ENCODE measurements at regions not wholly inside any gene's neighbourhood (a gene's known extent, or its start where the extent isn't known, plus 50 kb on each side); places are given as distances from the start of the nearest gene placed in this dataset.

DNA sequence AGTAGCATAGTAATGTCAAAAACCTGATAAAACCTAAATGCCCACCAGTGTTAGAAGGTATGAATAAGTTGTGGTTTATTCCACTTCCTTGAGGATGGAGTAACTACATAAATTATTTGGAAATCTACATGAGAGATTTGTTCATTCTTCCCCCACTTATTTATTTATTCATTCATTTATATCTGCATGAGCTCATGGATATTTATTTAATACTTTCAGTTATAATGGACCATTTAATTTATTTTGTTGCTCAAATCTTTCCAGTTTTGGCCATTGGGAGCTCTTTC, 223.8 kb upstream of the S1PR3 start:
- no peak for DNase-seq

DNA sequence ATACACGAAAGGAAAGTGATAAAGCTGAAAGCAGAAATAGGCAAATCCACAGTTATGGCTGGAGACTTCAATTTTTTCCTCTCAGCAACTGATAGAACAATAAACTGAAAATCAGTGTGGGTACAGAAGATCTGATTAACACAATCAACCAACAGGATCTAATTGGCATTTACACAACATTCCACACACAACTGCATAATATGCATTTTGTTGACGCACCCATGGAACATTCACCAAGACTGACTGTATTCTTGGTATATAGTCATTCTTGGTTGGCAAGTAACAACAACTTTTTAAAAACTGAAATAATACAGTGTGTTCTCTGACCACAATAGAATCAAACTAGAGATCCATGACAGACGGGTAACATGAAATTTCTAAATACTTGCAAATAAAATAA, 218.7 kb upstream of the S1PR3 start:
- no peak for DNase-seq

DNA sequence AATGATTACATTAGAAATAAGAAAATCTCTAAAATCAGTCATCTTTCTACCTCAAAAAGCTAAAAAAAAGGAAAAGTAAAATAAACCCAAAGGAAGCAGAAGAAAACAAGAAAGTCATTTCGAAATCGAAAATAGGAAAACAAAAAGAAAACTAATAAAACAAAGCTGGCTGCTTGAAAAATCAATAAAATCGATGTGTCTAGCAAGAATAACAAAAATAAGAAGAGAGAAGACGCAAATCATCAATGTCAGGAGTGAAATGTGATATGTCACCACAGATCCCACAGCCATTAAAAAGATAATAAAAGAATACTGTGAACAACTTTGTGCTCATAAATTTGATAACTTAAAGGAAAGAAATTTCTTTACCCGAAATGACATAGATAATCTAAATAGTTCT, 218.1 kb upstream of the S1PR3 start:
- DNase-seq, result no peak

DNA sequence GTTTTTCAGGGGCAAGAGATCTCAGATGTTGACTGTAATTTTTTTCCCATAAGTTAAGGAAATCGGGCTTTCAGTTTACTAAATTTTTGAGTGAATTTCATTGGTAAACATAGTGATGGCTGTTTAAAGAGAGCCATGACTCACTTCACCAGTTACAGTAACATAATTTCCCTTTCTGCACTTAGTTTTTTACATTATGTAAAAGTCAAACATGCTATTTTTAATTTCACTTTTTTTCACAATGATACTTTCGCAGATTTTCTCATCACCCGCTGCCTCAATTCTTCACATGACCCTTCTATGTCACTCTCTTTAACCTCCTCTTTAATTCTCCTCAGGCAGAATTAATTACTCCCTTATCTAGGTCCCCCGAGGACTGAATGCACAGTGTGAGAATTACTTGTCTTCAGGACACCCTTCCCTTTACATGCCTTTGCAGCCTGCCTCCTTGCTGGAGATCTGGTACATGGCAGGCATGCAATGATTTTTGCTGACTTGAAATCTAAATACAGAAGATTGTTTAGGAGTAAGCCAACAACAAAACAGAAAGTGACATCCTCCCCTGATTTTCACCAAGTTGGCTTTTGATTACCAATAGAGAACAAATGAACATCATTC, 217.5 kb upstream of the S1PR3 start:
- DNase-seq, result no peak

DNA sequence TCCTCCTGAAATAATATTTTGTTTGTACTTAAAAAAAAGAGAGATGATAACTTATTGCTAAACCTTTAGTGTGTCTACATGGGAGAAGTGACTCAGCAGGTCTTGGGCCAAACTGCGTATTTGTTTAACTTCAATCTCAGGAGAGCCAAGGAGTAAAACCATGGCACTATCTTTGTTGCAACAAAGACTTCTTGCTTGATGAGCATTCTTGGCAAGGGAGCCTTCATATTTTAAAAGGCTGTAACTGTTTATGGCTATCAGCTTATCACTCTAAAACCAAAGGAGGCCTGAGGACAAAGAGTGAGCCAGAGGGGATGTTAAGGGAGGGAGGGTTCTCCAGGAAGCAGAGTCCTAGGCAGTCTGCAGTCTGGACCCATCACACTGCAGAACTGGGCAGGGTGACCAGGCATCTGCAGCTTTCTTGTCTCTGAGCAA, 216.2 kb upstream of the S1PR3 start:
- no peak for DNase-seq

DNA sequence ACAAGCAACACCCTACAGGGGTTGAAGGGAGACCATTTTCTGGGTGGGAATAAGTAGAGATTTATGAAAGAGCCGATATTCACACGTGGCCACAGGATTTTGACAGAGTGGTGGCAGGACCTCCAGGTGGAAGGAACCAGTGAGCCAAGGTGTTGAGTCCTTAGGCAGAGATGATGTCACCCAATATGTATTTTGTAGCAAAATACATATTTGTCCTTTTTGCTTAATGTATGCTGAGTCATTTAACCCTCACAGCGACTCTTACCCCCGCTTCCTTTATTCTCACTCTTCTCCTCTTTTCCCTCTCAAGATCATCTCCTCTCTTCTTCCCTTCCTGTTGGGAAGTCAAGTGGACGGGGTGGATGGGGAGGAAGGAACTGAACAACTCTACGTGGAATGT, 215.7 kb upstream of the S1PR3 start:
- peak; percentile 14 for DNase-seq

DNA sequence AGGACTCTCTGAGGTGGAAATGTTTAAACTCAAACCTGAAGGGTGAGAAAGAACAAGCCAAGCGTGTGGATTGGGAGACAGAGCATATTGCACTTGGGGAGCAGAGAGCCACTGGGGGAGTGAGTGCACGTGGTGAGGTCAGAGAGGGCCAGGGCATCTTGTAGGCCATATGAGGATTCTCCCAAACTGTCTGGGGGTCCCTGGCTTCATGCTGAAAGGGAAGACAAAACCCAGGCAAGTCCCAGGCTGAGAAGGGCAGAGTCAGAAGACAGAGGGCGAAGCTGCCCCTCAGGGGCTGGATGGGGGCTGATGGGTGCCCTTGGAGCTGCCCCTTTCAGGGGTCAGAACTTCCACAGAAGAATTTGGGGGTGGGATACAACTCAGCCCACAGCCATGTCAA, 215.3 kb upstream of the S1PR3 start:
- no peak for DNase-seq

DNA sequence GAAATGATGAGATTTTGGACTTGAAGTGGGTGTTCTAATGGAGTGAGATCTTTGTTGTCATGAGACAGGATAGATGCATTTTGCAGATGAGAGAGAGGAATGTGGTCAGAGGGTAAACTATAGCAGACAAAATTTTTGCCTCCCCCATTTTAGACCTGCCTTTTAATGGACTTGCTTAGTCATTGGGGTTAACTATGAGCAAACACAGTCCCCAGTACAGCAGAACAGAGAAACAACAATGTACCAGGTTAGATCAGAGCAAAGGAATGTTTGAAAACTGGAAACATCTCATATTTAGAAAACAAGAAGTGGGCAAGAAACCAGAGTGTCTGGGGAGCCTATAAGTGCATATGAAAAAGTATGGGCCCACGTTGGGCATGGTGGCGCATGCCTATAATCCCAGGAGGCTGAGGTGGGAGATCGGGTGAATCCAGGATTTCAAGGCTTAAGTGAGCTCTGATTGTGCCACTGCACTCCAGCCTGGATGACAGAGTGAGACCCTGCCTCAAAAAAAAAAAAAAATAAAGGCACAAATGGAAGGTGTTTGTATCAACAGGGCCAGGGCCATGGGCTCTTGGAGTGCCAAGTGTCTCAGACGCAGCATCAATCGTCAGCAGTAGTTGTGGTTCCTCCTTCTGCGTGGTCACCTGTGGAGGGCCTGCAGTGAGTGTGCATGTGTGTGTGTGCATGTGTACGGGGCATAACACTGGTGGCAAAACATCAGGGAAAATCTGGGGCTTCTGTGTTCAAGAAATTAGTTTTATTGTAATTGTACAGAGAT, 214.4 kb upstream of the S1PR3 start:
- DNase-seq, result no peak

DNA sequence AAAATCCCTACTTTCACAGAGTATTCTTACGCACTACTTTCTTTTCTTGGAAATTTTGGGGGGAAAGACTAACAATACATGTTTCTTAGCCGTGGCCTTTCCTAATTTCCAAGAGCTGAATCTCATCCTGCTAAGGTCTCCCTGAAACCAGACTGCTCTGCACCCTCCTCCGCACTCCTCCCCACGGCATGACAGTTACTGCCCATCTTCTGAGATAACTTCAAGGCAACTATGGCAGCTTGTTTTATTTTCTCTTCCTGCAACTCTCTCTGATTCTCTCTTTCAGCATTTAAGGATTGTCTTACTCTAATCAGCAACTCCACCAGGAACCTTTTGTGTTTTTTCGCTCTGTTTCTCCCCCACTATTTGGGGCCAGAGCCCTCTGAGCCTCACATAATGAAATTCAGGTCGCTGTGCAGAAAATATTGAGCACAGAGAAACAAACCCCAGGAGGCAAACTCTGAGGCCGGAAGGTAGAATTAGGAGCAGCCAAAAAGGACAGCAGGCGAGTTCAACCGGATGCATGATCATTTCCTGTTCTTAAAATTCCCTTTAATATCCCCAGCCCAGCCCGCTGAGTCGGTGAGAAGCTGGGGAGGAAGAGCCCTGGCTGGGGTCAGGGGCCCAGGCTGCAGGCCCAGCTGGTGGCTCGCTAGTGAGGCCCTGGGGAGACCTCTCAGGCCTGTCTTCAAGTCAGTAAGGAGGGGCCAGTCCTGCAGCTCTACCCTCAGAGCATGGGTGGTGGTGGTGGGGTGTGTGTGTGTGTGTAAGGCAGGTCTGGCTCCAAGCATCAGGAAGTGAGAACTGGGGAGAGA, 213.6 kb upstream of the S1PR3 start:
- DNase-seq, result no peak

DNA sequence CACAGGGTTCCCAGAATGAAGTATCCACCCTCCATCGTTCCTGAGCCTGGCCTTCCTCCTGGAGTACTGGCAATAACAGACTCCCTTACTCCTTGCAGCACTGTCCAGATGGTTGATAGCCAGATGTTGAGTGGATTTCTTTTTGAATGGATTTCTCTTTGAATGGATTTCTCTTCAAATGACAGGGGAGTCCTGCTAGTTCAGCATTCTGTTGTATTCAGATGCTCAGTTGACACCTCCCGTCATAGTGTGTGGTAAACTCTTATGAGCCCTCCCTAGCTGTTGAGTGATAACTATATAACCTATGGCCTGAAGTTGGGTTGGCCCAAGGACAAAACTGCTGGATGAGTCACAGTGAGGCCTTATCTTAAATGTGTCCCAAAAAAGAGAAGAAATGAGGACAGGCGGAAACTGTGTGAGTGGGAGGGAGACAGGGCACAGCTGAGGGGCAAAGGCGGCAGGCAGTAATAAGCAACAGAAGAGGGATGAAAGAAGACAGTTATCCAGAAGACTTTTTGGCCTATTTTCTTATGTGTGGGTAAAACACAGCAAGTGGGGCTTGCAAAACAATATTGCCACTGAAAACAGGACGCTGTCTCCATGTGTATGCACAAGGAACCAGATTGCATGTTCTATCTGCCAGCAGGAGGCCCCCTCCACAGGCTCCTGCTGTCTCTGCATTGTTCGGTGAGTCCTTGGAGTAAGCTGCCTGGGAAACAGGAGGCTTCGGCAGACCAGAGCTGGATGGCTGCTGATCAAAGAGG, 209.5 kb upstream of the S1PR3 start:
- no peak for DNase-seq

DNA sequence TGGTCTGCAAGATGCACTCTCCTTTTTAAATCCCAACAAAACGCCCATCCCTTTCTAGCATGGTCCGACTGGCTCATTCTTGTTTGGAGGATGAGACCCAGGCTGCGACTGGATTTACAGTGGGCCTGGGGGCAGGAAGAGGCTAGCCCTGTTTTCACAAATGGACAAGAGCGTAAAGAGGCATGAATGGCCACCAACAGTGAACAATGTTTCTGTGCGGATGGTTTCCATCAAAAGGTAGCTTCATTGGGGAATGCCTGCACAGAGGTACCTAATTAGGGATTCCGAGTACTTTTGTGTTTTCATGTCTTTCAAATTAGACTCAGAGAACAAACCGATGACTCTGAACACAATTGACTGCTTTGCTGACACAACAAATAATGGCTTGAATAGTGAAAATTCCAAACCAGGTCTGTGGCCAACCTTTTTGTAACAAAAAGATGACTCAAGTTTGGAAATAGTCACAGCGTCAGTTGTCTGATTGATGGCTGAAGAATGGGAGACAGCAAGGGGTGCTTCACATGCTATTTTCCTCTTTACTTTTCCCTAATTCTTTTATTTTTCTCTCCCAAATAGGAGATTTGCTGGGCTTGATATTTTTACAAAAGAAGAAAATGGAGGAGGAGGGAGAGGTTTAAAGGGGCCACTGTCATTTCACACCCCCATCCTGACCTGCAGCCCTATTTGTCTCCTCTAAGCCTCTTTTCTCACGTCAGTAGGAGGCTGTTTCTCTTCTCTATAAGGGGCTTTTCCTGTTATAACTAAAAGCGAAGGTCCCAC, 208.1 kb upstream of the S1PR3 start:
- DNase-seq, result no peak

DNA sequence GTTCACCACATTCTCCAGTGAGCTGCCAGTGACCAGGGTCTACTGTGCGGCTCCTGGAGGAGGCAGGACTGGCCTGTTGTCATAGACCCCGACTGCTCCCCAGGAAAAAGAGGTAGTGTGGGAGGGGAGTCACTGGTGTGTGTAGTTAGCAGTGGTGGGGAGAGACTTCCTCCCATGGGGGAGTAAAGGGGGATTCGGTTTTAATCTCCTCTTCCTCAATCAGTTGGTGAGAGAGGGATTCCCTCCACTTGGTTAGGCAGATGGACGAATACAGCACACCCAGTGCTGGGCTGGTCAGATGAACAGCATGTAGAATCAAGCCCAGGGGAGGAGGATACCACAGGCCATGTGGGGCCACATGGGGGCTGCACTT, 207.6 kb upstream of the S1PR3 start:
- no peak for DNase-seq

DNA sequence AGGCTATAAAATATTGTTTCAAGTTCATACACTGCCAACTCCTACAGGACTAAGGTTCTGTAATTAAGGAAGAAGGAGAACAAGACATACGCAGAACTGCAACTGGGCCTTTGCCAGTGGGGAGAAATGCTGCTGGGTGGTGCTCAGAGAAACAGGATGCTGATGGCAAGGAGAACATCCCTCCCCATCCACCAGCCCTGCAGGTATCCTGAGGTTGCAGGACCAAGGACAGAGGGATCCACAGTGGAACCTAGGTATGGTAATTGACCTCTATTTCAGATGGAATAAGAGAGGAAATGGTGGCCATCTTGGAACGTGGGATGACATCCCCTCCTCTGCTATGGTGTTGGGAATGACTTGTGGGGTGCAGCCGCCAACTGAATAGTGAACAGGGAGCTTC, 206.3 kb upstream of the S1PR3 start:
- no peak for DNase-seq

DNA sequence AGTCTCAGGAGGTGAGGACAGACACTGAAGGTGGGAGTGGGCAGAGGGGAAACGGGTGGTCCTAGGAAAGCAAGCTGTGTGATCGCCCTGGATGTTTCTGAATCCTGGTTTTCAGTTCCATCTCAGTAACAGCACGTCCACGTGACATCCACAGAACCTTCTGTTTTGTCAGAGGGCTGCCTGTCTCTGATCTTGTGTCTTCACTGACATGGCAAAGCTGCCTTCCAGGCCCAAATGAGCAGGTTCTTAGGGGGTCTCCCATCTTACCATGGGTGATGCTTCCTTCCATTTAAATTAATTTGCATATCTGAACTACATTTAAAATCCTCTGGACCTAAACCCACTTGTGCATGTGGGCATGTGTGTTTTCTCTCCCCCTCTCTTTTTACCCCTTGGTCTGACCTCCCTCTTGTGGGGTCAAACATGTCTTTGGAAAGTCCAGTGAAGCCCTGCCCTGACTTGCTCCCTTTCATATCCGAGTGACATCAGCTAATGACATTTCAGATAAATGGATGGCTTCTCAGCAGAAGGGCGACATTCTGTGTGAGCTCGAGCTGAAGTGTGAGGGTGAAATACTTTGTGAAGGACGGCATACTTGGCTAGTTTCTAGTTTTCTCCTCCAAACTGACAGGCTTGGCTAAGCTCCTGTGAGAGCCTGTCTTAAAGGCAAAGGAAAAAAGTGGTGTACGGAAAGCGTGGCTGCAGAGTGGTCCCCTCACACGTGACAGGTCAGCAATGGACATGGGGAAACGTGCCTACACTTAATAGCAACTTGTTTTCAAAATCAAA, 204.8 kb upstream of the S1PR3 start:
- DNase-seq, result no peak

DNA sequence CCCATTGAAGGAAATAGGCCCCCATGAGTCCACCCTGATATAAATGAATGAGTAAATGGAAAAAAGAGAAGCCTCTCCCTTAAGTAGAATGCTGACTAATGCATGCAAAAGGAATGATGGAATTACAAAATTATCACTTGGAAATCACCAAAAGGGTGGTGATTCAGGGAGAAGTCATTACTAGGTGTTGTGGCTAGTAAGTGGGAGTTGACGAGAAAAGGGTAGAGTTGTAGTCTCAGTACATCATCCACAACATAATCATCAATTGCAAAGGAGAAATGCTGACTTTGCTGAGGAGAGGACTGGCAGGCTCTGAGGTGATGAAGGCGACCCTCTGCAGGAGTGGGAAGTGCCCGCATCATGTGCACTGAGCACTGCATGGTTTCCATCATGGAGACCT, 201.5 kb upstream of the S1PR3 start:
- no peak for DNase-seq

DNA sequence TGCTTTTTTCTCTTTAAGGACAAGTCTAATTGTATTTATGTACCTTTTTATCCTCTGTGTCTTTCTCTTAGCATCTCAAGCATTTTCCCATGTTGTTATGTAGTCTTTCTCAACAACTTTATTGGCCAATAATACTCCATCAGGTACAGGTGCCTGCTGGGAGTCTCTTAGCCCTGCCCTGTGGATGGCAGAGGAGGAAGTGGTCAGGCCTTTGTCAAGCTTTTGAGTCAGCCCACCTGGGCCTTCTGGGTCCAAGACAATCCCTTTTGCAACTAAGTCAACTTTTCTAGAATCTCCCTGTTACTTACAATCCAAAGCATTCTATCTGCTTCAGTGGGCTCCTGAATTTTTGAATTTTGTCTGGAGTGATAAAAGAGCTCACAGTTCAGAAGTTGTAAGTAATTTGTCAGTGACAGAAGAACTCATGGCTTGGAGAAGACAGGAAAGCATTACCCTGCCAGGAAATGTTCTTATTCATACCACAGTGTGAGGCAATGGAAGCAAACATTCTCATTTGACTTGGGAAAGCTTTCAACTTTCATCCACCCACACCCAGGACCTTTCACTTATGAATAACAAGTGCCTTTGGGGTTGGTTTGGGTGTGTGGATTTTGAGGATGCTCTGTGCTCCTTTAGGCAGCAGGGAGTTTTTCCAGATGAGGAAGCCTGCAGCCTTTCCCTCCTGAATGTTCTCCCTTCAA, 200.0 kb upstream of the S1PR3 start:
- DNase-seq, result no peak

DNA sequence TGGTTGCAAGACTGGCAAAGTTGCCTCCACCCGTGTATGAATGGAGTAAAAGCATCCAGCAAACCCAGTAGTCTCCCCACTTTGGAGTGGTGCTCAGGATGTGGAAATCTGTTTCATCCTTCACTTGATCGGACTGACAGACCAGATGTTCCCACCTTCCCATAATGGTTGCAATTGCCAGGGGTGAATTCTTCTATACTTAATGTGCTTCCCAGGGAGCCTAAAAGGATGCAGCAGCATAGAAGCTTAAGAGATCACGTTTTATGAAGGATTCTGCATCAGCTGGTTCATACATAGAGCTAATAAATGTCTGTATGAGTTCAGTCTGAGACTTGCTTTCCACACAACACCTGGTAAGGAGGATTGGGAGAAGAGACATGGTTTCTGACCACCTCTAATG, 198.8 kb upstream of the S1PR3 start:
- no peak for DNase-seq

DNA sequence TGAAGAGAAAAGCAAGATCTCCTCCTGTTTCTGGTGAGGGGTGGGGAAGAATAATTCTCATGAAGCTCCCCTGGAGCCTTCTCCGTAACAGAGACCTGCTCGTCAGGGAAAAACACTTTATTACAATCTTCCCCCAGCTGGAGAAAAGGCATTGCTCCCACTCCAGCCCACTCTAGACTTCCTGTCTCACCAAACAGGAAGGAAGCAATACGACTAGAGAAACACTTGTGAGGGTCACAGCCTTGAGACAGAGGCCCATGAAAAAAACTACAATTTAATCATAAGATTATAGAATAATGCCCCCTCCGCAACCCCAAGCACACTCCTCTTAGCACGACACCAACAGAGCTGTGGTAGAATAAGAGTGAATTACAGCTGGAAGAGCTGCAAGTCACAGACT, 197.2 kb upstream of the S1PR3 start:
- DNase-seq, result no peak

DNA sequence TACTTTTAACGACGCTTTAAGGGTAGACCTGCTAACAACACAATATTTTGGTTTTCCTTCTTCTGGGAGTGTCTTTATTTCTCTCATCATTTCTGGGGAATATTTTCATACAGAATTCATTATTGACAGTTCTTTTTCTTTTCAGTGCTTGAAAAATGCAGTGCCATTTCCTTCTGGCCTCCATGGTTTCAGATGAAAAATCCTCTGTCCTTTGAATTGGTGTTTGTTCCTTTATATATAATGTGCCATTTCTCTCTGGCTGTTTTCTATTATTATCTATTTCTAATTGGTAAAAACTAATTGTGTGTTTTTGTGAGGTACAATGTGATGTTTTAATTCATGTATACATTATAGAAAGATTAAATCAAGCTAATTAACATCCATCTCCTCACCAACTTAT, 194.3 kb upstream of the S1PR3 start:
- no peak for DNase-seq

DNA sequence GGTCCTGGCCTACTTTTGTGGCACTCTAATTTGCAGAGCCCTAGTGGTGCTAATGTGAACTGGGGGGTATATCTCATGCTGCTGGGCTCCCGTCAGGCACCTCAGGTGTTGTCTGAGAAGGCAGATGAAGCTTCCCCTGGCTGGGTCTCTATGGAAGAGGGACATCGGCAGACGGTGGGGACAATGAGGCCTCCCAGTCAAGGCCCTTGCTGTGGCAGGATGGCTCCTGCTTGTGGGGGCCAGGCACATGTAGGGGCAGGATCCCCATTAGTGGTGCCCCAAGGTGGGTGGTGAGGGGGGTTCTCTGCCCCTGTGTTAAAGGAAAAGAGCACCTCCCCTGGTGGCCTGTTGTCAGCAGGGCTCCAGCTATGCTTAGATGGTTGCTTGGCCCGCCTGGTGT, 192.8 kb upstream of the S1PR3 start:
- DNase-seq, result no peak

All from DMS53 (cell line).